Testis (tissue), 2 donors: ENCODE measurements at regions not wholly inside any gene's neighbourhood (a gene's known extent, or its start where the extent isn't known, plus 50 kb on each side); places are given as distances from the start of the nearest gene placed in this dataset.

Experiments
- POLR2A ChIP-seq: fragments of 450-650 bp; IDR thresholded peaks from one replicate; pipeline ENCODE4 v1.6.1; 2017; ENCODE audit warnings: antibody characterized with exemption, mild to moderate bottlenecking, moderate library complexity
- TF ChIP-seq, protein P1 (sequence below), 3 experiments: fragments of 450-650 bp in 2 of 3; fragments of 200-600 bp in 1 of 3; sonication (generic) in 1 of 3; IDR thresholded peaks; one replicate each; pipeline ENCODE4 v1.5.1; 2016 to 2019; ENCODE audit warnings: antibody characterized with exemption in 3 of 3, mild to moderate bottlenecking in 2 of 3, moderate library complexity in 1 of 3

DNA sequence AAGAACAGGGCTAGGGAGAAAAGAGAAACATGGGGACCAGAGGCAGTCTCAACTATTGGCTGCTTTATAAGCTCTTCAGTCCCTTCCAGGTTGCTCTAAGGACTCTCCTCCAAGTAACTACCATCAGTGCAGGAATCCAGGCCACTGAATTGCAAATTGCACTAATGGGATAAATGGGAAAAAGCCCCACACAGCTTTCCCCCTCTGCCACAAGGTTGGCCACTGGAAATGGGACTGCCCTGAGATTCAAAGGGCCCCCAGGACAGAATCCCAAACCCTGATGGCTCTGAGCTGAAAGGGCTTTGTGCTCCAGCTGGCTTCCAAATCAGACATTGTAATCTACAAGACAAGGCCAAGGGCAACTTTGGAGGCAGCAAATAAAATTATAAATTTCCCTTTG lies 633.2 kb downstream of the ACTR3B start:
- TF ChIP-seq POLR2A = no peak
- TF ChIP-seq, protein P1, sequence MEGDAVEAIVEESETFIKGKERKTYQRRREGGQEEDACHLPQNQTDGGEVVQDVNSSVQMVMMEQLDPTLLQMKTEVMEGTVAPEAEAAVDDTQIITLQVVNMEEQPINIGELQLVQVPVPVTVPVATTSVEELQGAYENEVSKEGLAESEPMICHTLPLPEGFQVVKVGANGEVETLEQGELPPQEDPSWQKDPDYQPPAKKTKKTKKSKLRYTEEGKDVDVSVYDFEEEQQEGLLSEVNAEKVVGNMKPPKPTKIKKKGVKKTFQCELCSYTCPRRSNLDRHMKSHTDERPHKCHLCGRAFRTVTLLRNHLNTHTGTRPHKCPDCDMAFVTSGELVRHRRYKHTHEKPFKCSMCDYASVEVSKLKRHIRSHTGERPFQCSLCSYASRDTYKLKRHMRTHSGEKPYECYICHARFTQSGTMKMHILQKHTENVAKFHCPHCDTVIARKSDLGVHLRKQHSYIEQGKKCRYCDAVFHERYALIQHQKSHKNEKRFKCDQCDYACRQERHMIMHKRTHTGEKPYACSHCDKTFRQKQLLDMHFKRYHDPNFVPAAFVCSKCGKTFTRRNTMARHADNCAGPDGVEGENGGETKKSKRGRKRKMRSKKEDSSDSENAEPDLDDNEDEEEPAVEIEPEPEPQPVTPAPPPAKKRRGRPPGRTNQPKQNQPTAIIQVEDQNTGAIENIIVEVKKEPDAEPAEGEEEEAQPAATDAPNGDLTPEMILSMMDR (IDR thresholded peaks at IDR 0.05) = no peak
